Natural killer cell (primary cell): ENCODE measurements at regions not wholly inside any gene's neighbourhood (a gene's known extent, or its start where the extent isn't known, plus 50 kb on each side); places are given as distances from the start of the nearest gene placed in this dataset.

Source experiments
- ATAC-seq, 3 donors: fragments of 150-1000 bp in 2 of 3; fragments of 200-7000 bp in 1 of 3; cut with Tn5 transposase; 1 replicate in 1 of 3; 2 replicates in 2 of 3; pipeline ENCODE4 v1.10.0; 2021; ENCODE audit warnings: mild to moderate bottlenecking in 2 of 3, moderate library complexity in 2 of 3
- DNase-seq, 2 donors: peaks; one replicate each; pipeline versions ENCODE4 v3.0.0 to v3.0.0-alpha.2; 2013 to 2021; ENCODE audit warnings: mixed read lengths in 1 of 2
- H3K27ac ChIP-seq: one replicate; pipeline ENCODE4 v1.5.1; 2013; ENCODE audit warnings: mild to moderate bottlenecking, low read length
- H3K27me3 ChIP-seq: one replicate; pipeline ENCODE4 v1.6.1; 2013; ENCODE audit warnings: low read length; ENCODE audit not compliant: control insufficient read depth, insufficient read depth
- H3K36me3 ChIP-seq: one replicate; pipeline ENCODE4 v1.6.1; 2013; ENCODE audit warnings: low read length; ENCODE audit not compliant: control insufficient read depth, insufficient read depth
- H3K4me1 ChIP-seq: one replicate; pipeline ENCODE4 v1.6.1; 2013; ENCODE audit warnings: low read length; ENCODE audit not compliant: control insufficient read depth, insufficient read depth
- H3K4me3 ChIP-seq: one replicate; pipeline ENCODE4 v1.5.1; 2013; ENCODE audit warnings: low read length
- H3K9me3 ChIP-seq: one replicate; pipeline ENCODE4 v1.6.1; 2013; ENCODE audit warnings: low read length; ENCODE audit not compliant: control insufficient read depth, insufficient read depth
- H3K27ac Mint-ChIP-seq, 2 donors: one replicate each; pipeline ENCODE4 v1.8.0; 2022; ENCODE audit warnings: mild to moderate bottlenecking in 2 of 2, mixed read lengths in 2 of 2, moderate library complexity in 1 of 2
- H3K27me3 Mint-ChIP-seq, 2 donors: one replicate each; pipeline ENCODE4 v1.8.0; 2022; ENCODE audit warnings: low read depth in 2 of 2, mixed read lengths in 2 of 2
- H3K36me3 Mint-ChIP-seq: one replicate; pipeline ENCODE4 v1.8.0; 2022; ENCODE audit warnings: mixed read lengths
- H3K4me1 Mint-ChIP-seq, 2 donors: one replicate each; pipeline ENCODE4 v1.8.0; 2022; ENCODE audit warnings: mixed read lengths in 2 of 2
- H3K4me3 Mint-ChIP-seq: one replicate; pipeline ENCODE4 v1.8.0; 2022; ENCODE audit warnings: mild to moderate bottlenecking, moderate library complexity, mixed read lengths
- H3K9me3 Mint-ChIP-seq, 2 donors: one replicate each; pipeline ENCODE4 v1.8.0; 2022; ENCODE audit warnings: mixed read lengths in 2 of 2
- CTCF ChIP-seq: fragments of 200-600 bp; IDR thresholded peaks from one replicate; pipeline ENCODE4 v1.8.0; 2022; ENCODE audit warnings: antibody characterized with exemption
- WGBS: methylation state at CpG from one replicate; pipeline ENCODE4 v1.1.7; 2013; ENCODE audit warnings: missing lambda C conversion rate; ENCODE audit not compliant: insufficient coverage; 5-methylcytosine and 5-hydroxymethylcytosine counted together
- intact Hi-C: fragments of 100-400 bp; cut with micrococcal nuclease; formaldehyde crosslinking; loops from one replicate; pipeline ENCODE4 v1.14.2; 2022

- DNase-seq, result no peak
- H3K9me3 ChIP-seq, result no peaks in the 10 kb centered on the region
- Mint-ChIP-seq H3K27me3 (no peaks in the 10 kb centered on the region), H3K4me1 (no peaks in the 10 kb centered on the region), H3K27ac (no peak overlapping the region), H3K36me3 (no peaks in the 10 kb centered on the region), H3K9me3 (peaks cover 3 to 6% of the 10 kb centered on the region in 2 donors), H3K4me3 (no peak overlapping the region)
- TF ChIP-seq CTCF, result no peak
- no peak overlapping the region for H3K4me3 ChIP-seq
- 70% methylated on average over 2 of the region's 2 CpGs for WGBS
- intact Hi-C loops, result no loop called here
- no peak overlapping the region for H3K27ac ChIP-seq
- no peaks in the 10 kb centered on the region for H3K36me3 ChIP-seq
- no peaks in the 10 kb centered on the region for H3K27me3 ChIP-seq
- ATAC-seq, result no peak
- H3K4me1 ChIP-seq, result no peaks in the 10 kb centered on the region
These were observed 552.4 kb downstream of the TUSC7 start for GRCh38 chr3:117261983-117262421.

GRCh38 chr3:117263270-117263669, 553.7 kb downstream of the TUSC7 start:
- H3K27ac ChIP-seq, result no peak overlapping the region
- no peak for ATAC-seq
- H3K4me3 Mint-ChIP-seq, result no peak overlapping the region

DNA sequence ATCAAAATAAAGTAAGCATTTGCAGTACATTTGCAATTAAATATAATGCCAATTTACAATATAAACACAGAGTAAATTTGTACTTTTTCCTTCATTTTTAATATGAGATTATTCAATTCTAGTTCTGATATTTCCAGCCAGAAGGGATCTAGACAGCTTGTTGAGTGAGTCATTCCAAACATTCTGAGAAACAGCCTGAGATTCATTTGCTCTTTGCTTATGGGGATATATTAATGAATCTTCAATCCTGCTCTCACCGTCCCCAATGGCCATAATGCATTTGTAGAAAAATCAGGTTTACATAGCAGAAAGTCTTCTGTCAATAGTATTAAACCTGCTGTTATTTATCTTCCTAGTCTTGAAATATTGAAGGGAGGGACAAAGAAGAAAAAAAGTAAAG, 554.2 kb downstream of the TUSC7 start:
- no CpG with 5 or more reads among the region's 1 CpG for WGBS
- TF ChIP-seq CTCF, result no peak
- H3K4me1 Mint-ChIP-seq, result no peaks in the 10 kb centered on the region

More at GRCh38 chr3:117263270-117263669, 553.7 kb downstream of the TUSC7 start:
- Mint-ChIP-seq H3K27ac (no peak overlapping the region), H3K36me3 (no peaks in the 10 kb centered on the region), H3K9me3 (peaks cover 3 to 6% of the 10 kb centered on the region in 2 donors), H3K4me1 (no peaks in the 10 kb centered on the region), H3K27me3 (no peaks in the 10 kb centered on the region)
- no peaks in the 10 kb centered on the region for H3K27me3 ChIP-seq
- no peaks in the 10 kb centered on the region for H3K36me3 ChIP-seq
- DNase-seq, result no peak
- no peak for TF ChIP-seq CTCF
- no peaks in the 10 kb centered on the region for H3K4me1 ChIP-seq
- no peak overlapping the region for H3K4me3 ChIP-seq
- intact Hi-C loops, result no loop called here
- 87% methylated on average over 3 of the region's 3 CpGs for WGBS
- no peaks in the 10 kb centered on the region for H3K9me3 ChIP-seq

GRCh38 chr3:117264204-117264994, 554.8 kb downstream of the TUSC7 start:
- peaks cover 3 to 6% of the 10 kb centered on the region in 2 donors for H3K9me3 Mint-ChIP-seq
- H3K4me3 Mint-ChIP-seq, result no peak overlapping the region
- Histone ChIP-seq H3K4me3 (no peak overlapping the region), H3K36me3 (no peaks in the 10 kb centered on the region), H3K9me3 (no peaks in the 10 kb centered on the region), H3K27ac (no peak overlapping the region), H3K27me3 (no peaks in the 10 kb centered on the region), H3K4me1 (no peaks in the 10 kb centered on the region)
- H3K4me1 Mint-ChIP-seq, result no peaks in the 10 kb centered on the region
- no peaks in the 10 kb centered on the region for H3K27me3 Mint-ChIP-seq
- no peak for TF ChIP-seq CTCF
- H3K27ac Mint-ChIP-seq, result no peak overlapping the region
- ATAC-seq, result no peak
- intact Hi-C loops, result no loop called here
- DNase-seq, result no peak
- H3K36me3 Mint-ChIP-seq, result no peaks in the 10 kb centered on the region
- WGBS, result 100% methylated on average over 1 of the region's 2 CpGs

More for the DNA sequence above, 554.2 kb downstream of the TUSC7 start:
- no peaks in the 10 kb centered on the region for H3K9me3 ChIP-seq
- Mint-ChIP-seq H3K36me3 (no peaks in the 10 kb centered on the region), H3K4me3 (no peak overlapping the region), H3K27ac (no peak overlapping the region), H3K27me3 (no peaks in the 10 kb centered on the region), H3K9me3 (peaks cover 3 to 6% of the 10 kb centered on the region in 2 donors)
- ATAC-seq (no peak), DNase-seq (no peak)
- H3K4me3 ChIP-seq, result no peak overlapping the region
- H3K27ac ChIP-seq, result no peak overlapping the region
- no peaks in the 10 kb centered on the region for H3K4me1 ChIP-seq
- intact Hi-C loops, result no loop called here
- no peaks in the 10 kb centered on the region for H3K27me3 ChIP-seq
- no peaks in the 10 kb centered on the region for H3K36me3 ChIP-seq
